NCI-H748 treated with DMSO at 0.1 percent for 48 hours (cell line): ENCODE measurements at regions not wholly inside any gene's neighbourhood (a gene's known extent, or its start where the extent isn't known, plus 50 kb on each side); places are given as distances from the start of the nearest gene placed in this dataset.
"Not testable (repeated sequence)": the region's sequence is repeated elsewhere in the genome, so short reads cannot be mapped to it uniquely, and the experiment has no call there.

Source experiments
- DNase-seq: peaks from one replicate; lab custom pipeline; 2025; lab: John Stamatoyannopoulos, UW

- DNase-seq = no peak
These were observed 199.3 kb upstream of the WDFY3 start for GRCh38 chr4:85165808-85166207.

GRCh38 chr4:85166318-85166717 is 199.8 kb upstream of the WDFY3 start:
- DNase-seq = no peak

GRCh38 chr4:85168234-85168834 is 201.8 kb upstream of the WDFY3 start:
- DNase-seq = no peak

- no peak for DNase-seq
These were observed 203.8 kb upstream of the WDFY3 start for GRCh38 chr4:85170241-85170640.

GRCh38 chr4:85175190-85175589 is 208.7 kb upstream of the WDFY3 start:
- DNase-seq = no peak

GRCh38 chr4:85177092-85177491 is 210.6 kb upstream of the WDFY3 start:
- DNase-seq = no peak

GRCh38 chr4:85177679-85178078 is 211.2 kb upstream of the WDFY3 start:
- no peak for DNase-seq

GRCh38 chr4:85180533-85180932 is 214.0 kb upstream of the WDFY3 start:
- no peak for DNase-seq

- no peak for DNase-seq
These were observed 220.6 kb upstream of the WDFY3 start for GRCh38 chr4:85187106-85187505.

GRCh38 chr4:85196015-85196414 is 229.5 kb upstream of the WDFY3 start:
- DNase-seq = not testable (repeated sequence)

GRCh38 chr4:85200106-85200505 is 233.6 kb upstream of the WDFY3 start:
- DNase-seq = no peak

GRCh38 chr4:85209161-85209560 is 242.7 kb upstream of the WDFY3 start:
- no peak for DNase-seq

GRCh38 chr4:85210353-85210752 is 243.9 kb upstream of the WDFY3 start:
- DNase-seq = no peak

GRCh38 chr4:85216571-85216970 is 250.1 kb upstream of the WDFY3 start:
- DNase-seq = not testable (repeated sequence)

GRCh38 chr4:85218756-85219155 is 252.3 kb upstream of the WDFY3 start:
- no peak for DNase-seq

- DNase-seq = no peak
These were observed 253.3 kb upstream of the ARHGAP24 start for GRCh38 chr4:85221606-85222005.

GRCh38 chr4:85222561-85222960 is 252.4 kb upstream of the ARHGAP24 start:
- no peak for DNase-seq

- no peak for DNase-seq
These were observed 246.7 kb upstream of the ARHGAP24 start for GRCh38 chr4:85228264-85228663.

- DNase-seq = no peak
These were observed 241.4 kb upstream of the ARHGAP24 start for GRCh38 chr4:85233516-85233915.

GRCh38 chr4:85243857-85244256 is 231.1 kb upstream of the ARHGAP24 start:
- DNase-seq = no peak

- no peak for DNase-seq
These were observed 230.3 kb upstream of the ARHGAP24 start for GRCh38 chr4:85244638-85245037.

- DNase-seq = no peak
These were observed 228.9 kb upstream of the ARHGAP24 start for GRCh38 chr4:85246055-85246454.

GRCh38 chr4:85250852-85251251 is 224.1 kb upstream of the ARHGAP24 start:
- DNase-seq = no peak

- no peak for DNase-seq
These were observed 217.1 kb upstream of the ARHGAP24 start for GRCh38 chr4:85257817-85258370.
